AG09309 (cell line): ENCODE measurements at regions not wholly inside any gene's neighbourhood (a gene's known extent, or its start where the extent isn't known, plus 50 kb on each side); places are given as distances from the start of the nearest gene placed in this dataset.
A peak's percentile ranks its signal among the peaks of the same experiment; 100 is the strongest.

Experiments used
- DNase-seq: peaks from one replicate; pipeline ENCODE4 v3.0.0-alpha.2; 2010; ENCODE audit warnings: low read depth
- H3K4me3 ChIP-seq: 2 replicates; pipeline ENCODE4 v1.5.1; 2011; ENCODE audit warnings: mild to moderate bottlenecking, low read depth, low read length, moderate library complexity; ENCODE audit not compliant: control insufficient read depth
- TF ChIP-seq, protein P1 (sequence below): IDR thresholded peaks from 2 replicates; pipeline ENCODE4 v1.5.1; 2011; ENCODE audit warnings: mild to moderate bottlenecking, low read depth, low read length, inconsistent platforms; ENCODE audit not compliant: insufficient read depth, control insufficient read depth; ENCODE audit errors: missing control alignments

DNA sequence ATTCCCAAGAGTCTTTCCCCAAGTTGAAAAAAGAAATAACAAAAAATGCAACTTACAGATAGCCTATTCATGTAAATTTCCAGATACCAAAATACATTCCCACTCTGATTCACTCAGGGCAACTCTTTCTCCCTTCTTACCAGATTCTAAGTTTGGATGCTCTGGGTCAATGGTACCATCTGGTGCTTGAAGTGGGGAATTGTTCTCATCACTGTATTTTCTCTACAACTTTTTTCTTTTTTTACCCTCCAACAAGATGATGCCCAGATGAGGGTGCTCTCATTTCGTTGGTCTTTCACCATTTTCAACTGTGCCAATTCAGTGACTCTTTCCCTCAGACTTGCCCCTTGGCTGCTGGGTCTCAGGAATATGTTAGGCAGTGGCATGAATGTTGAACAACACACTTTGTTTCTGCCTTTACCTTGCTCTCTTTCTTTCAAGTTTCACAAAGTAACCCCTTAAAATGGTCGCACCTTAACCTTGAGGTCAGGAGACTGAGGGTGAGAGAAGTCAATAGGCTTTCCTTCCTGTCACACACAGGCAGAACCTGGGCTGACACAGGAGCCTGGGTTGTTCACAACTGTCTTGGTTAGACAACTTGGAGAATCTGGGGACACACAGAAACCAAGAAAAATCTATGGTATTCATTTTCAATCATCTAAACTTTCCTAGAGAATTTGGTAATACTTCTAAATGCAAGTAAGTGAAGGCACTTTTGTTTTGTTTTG is 330.7 kb upstream of the SLCO3A1 start:
- TF ChIP-seq, protein P1, sequence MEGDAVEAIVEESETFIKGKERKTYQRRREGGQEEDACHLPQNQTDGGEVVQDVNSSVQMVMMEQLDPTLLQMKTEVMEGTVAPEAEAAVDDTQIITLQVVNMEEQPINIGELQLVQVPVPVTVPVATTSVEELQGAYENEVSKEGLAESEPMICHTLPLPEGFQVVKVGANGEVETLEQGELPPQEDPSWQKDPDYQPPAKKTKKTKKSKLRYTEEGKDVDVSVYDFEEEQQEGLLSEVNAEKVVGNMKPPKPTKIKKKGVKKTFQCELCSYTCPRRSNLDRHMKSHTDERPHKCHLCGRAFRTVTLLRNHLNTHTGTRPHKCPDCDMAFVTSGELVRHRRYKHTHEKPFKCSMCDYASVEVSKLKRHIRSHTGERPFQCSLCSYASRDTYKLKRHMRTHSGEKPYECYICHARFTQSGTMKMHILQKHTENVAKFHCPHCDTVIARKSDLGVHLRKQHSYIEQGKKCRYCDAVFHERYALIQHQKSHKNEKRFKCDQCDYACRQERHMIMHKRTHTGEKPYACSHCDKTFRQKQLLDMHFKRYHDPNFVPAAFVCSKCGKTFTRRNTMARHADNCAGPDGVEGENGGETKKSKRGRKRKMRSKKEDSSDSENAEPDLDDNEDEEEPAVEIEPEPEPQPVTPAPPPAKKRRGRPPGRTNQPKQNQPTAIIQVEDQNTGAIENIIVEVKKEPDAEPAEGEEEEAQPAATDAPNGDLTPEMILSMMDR, result peak; percentile 73
- DNase-seq, result no peak
- no peak overlapping the region for H3K4me3 ChIP-seq

DNA sequence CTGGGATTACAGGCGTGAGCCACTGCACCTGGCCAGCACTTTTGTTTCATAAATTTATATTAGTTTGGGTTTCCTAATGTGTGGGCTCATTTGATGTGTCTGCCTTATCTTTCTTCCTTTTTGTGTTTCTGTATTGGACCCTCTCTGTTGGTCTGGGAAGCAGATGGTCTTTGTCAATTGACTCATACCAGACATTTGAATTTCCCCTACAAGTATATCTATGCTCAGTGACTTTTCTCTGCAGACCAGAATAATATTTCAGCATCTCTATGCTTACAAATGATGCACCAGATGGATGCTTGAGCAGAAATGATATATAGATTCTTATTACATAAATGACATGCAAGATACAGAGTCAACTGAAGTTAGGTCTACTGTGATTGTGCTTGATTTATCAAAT is 329.9 kb upstream of the SLCO3A1 start:
- no peak overlapping the region for H3K4me3 ChIP-seq
- TF ChIP-seq, protein P1, result no peak
- DNase-seq, result no peak

GRCh38 chr15:91524534-91524933 is 329.0 kb upstream of the SLCO3A1 start:
- TF ChIP-seq, protein P1, result no peak
- DNase-seq, result no peak
- H3K4me3 ChIP-seq, result no peak overlapping the region

DNA sequence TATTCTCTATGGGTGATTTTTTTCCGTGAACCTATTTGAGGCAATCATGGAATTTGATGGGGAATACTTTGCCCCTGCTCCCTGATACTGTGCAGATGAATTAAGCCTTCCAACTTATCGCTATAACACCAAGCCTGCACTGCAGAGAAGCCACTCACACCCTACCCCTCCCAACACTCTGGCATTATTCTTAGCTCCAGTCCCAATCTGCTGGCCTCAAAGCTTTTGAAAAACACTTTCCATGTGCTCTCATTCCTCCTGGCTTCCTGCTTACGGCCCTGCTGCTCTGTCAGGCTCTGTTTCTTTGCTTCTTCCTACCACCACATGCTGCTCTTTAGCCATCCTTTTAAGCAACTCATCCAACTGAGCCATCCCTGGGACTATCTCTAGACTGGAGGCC is 327.8 kb upstream of the SLCO3A1 start:
- TF ChIP-seq, protein P1, result no peak
- DNase-seq, result no peak
- no peak overlapping the region for H3K4me3 ChIP-seq

DNA sequence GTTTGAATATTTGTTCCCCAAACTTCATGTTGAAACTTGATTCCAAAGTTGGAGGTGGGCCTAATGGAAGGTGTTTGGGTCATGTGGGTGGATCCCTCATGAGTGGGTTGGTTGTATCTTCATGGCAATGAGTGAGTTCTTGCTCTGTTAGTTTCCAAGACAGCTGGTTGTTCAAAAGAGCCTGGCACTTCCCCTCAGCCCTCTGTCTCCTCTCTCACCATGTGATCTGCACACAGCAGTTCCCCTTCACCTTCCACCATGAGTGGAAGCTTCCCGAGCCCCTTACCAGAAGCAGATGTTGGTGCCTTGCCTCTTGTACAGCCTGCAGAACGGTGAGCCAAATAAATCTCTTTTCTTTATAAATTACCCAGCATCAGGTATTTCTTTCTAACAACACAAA is 327.1 kb upstream of the SLCO3A1 start:
- no peak overlapping the region for H3K4me3 ChIP-seq
- DNase-seq, result no peak
- TF ChIP-seq, protein P1, result no peak

- H3K4me3 ChIP-seq, result no peak overlapping the region
- DNase-seq, result no peak
- TF ChIP-seq, protein P1, result no peak
These were observed 324.7 kb upstream of the SLCO3A1 start for GRCh38 chr15:91528801-91529200.
